ENCODE measurements at regions not wholly inside any gene's neighbourhood (a gene's known extent, or its start where the extent isn't known, plus 50 kb on each side); places are given as distances from the start of the nearest gene placed in this dataset.

DNA sequence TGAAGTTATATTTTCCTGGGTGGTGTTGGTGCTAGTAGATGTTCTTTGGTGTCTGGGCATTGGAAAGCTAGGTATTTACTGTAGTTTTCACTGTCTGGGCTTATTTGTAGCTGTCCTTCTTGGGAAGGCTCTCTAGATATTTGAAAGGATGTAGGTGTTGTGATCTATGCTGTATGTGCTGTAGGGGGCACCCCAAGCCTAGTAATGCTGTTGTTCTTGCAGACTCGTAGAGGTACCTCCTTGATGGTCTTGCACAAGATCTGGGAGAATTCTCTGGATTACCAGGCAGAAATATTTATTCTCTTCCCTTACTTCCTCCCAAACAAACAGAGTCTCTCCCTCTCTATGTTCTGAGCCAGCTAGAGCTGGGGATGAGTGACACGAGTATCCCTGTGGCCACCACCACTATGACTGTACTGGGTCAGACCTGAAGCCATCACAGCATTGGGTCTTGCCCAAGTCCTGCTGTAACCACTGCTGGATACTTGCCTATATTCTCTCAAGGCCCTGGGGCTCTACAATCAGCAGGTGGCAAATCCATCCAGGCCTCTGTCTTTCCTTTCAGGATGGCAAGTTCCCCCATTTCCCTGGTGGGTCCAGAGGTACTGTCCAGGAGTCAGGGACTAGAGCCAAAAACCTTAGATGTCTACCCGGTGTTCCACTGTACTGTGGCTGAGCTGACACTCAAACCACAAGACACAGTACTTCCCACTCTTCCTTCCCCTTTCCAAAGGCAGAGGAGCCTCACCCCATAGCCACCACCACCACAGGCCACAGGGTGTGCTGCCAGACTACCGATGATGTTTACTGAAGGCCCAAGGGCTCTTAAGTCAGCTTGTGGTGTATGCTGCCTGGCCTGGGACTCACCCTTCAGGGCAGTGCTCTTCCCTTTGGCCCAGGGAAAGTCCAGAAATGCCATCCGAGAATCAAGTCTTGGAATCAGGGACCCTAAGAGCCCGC, 195.2 kb upstream of the DPPA4 start:
- DNase-seq, result peak; percentile 19 to 29 (median 28)

DNA sequence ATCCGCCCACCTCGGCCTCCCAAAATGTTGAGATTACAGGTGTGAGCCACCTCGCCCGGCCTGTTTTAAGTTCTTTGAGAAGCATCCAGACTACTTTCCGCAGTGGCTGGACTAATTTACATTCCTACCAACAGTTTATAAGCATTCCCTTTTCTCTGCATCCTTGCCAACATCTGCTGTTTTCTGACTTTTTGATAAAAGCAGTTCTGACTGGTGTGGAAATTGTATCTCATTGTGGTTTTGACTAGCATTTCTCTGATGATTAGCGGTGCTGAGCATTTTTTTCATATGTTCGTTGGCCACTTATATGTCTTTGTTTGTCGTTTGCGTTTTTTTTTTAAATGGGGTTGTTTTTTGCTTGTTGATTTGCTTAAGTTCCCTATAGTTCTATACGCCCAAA, 208.4 kb upstream of the DPPA4 start:
- DNase-seq, result no peak

- no peak for DNase-seq
Measured at GRCh38 chr3:109548192-109548938, 211.0 kb upstream of the DPPA4 start.

DNA sequence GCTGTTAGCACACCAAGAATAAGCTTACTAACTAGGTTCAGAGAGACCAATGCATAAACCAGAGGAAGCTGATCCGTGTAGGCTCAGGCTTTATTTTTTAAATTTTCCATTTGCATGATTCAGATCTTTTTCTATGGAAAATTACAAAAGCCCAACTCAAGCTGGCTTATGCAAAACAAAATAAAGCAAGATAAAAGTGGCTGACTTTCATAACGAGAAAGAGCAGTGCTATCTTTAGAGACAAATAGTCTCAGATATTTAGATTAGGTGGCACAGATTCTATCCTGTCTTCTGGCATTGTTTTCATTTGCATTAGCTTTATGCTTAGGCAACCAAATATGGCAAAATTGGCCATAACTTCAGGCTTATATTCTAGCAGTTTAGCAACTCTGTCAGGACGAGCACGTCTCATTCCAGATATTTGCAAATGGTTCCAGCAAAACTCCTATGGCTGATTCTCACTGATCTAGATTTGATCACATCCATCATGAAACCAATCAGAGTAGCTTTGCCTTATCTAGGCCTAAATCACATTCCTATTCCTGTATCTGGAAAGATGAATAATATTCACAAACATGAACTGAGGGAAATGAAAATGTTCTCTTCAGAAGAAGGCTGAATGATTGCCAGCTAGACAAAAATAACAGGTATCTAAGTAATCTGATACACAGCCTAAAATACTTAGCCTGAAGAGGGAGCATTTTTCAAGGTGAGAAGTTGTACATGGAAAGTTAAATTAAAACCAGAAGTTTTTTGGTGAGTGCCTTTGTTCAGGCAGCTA, 216.4 kb upstream of the DPPA4 start:
- DNase-seq, result no peak

- no peak for DNase-seq
Measured at GRCh38 chr3:109559389-109559788, 222.0 kb upstream of the DPPA4 start.

- DNase-seq, result peak; percentile 3 to 21 (median 19)
Measured at GRCh38 chr3:109563149-109563548, 225.8 kb upstream of the DPPA4 start.

DNA sequence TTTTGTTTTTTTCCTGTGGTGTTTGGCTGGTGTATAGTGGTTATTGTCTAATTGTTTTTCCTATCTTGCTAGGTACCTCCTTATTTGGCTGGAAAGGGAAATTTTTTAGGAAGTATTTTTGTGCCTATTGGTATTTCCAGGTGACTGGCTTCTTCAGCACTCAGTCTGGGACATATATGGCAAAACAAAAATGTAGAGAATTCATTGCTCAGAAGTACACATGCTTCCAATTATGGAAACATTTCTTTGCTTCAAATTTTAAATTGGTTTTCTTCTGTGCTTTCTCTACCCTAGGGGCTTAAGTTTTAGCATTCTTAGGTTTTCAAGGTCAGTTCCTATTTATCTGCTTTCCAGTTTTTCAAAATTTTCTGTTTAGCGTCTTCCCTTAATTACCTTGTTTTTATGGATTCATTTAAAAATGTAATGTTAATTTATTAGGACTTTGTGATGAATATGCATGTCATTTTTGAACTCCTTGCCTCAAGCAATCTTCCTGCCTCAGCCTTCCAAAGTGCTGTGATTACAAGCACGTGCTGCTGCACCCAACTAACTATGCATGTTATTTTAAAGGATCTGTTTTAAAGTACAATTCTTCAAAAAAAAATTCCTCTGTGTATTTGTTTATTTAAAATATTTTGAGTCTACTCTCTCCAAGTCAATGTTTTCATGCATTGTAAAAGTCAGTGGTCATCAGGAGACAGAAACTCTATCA, 231.9 kb upstream of the DPPA4 start:
- DNase-seq, result no peak

GRCh38 chr3:109570408-109570807, 233.1 kb upstream of the DPPA4 start:
- DNase-seq, result no peak

DNA sequence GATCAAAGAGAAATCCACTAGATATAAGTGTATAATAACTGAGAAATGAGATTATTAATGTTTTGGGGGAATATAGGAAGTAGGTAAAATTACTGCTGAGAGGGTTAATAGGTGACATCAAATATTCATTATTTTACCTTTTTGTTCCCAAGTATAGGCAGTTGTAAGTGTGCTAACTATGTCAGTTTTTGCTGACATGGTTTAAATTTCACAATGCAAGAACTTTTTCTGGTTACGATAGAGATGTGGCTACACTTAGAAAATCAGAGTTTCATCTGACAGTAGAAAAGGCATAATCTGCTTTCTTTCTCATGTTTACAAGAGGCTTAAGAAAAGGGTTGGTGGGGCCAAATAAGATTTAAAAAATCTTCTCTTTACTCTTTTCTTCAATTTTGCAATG, 235.0 kb upstream of the DPPA4 start:
- DNase-seq, result no peak

DNA sequence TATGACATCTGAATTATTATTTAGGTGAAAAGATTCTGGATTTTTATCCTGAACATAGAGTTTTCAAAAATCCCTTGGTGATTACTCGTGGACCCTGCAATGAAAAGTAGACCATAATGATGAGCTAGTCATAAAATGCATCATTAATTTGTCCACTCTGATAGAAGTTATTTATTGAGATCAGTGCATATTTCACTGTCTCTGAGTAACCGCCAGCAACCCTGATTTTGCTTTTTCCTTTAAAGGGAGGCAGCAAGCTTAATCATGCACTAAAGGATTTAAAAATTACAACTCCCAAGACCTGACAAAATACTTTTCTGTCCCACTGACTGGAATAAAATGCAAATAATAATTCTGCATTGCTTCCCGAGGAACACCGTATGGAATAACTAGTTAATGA, 259.6 kb upstream of the DPPA4 start:
- DNase-seq, result no peak

DNA sequence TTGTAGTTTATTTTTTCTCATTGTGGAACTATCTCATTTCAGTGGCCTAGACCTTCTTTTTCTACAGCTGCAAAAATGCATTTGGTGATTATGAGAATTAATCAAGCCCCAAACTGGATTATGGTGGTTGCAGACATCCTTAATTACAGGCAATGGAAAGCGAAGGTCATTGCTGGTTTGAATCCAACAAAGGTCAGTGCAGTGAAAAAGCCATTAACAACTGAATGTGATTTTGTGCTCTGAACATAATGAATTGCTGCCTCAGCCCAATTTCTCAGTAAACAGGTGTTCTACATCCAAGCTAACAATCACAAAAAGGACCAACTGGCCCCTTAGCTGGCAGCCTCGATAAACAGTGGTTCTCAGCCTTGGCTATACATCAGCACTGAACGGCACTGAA, 260.1 kb upstream of the DPPA4 start:
- no peak for DNase-seq

DNA sequence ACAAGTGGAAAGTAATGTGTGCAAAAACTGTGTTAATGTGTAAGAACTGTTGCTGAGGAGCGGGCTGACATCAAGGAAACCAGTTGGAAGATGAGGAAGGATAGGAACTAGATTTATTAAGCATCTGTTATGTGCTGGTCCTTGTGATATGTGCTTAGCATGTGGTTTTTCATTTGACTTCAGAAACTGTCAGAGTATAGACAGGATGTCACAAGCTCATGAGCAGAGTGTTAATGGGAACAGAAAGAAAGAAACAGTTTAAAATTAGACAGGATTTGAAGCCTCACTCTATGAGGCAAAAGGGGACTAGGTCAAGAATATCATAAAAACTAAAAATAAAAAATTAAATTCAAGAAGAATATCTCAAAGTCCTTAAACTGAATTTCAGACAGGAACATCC, 270.6 kb upstream of the DPPA4 start:
- no peak for DNase-seq

GRCh38 chr3:109608574-109608973, 271.2 kb upstream of the DPPA4 start:
- no peak for DNase-seq

- DNase-seq, result no peak
Measured at GRCh38 chr3:109618766-109619378, 281.5 kb upstream of the DPPA4 start.

DNA sequence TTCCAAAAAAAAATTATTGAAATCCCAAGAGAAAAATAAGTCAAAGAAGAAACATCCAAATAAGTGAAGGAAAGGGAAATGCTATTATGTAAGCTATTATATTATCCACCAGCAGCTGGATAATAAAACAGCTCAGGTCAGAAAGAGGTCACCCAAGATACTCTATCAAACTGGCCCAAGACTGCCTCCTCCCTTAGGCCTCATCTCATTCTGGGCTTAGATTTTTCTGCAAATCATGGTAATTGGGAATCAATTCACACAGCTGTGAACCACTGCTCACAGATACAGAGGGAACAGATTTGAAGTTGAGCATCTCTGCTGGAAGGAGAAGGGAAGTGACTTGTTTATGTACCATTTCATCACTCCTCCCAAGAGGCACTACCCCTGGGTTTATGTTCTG, 294.6 kb upstream of the DPPA4 start:
- no peak for DNase-seq

GRCh38 chr3:109640146-109640652, 302.9 kb upstream of the DPPA4 start:
- DNase-seq, result no peak

GRCh38 chr3:109642025-109642424, 304.7 kb upstream of the DPPA4 start:
- DNase-seq, result no peak

GRCh38 chr3:109643590-109643989, 306.2 kb upstream of the DPPA4 start:
- DNase-seq, result peak in 1 of 3 donors; percentile 4

DNA sequence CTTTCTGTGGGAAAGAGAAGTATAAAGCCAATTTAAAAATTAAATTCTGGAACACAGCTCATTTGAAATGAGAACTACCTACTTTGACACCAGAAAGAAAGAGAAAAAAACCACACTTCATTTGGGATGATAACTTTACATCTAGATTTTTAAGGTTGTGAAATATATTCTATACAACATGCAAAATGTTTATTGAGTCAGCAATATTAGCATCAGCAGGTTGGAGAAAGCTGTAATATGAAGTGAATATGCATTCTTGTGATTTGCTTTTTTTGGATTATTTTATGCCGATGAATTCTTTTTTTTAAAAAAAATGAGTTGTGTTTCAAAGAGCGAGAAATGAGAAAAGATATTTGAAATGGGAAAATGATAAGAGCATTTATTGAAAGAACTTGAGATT, 307.0 kb upstream of the DPPA4 start:
- DNase-seq, result no peak

- DNase-seq, result no peak
Measured at GRCh38 chr3:109644746-109645145, 307.4 kb upstream of the DPPA4 start.

DNA sequence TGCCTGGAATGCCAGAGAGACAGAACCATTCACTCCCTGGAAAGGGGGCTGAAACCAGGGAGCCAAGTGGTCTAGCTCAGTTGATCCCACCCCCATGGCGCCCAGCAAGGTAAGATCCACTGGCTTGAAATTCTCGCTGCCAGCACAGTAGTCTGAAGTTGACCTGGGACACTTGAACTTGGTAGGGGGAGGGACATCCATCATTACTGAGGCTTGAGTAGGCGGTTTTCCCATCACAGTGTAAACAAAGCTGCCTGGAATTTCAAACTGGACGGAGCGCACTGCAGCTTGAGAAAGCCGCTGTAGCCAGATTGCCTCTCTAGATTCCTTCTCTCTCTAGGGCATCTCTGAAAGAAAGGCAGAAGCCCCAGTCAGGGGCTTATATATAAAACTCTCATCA, 310.7 kb upstream of the DPPA4 start:
- DNase-seq, result no peak

DNA sequence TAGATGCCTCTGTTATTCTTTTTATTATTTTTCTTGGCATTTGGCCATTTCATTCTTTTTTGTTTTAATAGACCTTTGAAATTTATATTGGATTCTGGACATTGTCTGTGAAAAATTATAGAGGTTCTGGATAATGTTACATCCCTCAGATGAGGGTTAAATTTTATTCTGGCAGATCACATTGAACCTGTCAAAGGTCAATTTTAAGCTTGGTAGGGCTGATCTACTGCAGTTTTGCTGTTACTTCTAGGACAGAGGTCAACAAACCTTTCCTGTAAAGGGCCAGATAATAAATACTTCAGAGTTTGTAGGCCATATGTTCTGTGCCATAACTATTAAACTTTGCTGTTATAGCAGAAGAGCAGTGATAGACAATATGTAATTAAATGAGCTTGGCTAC, 318.9 kb upstream of the DPPA4 start:
- DNase-seq, result no peak

Measured in suppressor macrophage treated with lipopolysaccharide for 1 hour (primary cell).